Endodermal cell (in vitro differentiated cells): ENCODE measurements at regions not wholly inside any gene's neighbourhood (a gene's known extent, or its start where the extent isn't known, plus 50 kb on each side); places are given as distances from the start of the nearest gene placed in this dataset.
"Not testable (repeated sequence)": the region's sequence is repeated elsewhere in the genome, so short reads cannot be mapped to it uniquely, and the experiment has no call there.

Experiments used
- DNase-seq: peaks from one replicate; pipeline ENCODE4 v3.0.0-alpha.2; 2017
- H3K27ac ChIP-seq: 2 replicates; pipeline ENCODE4 v1.5.1; 2013; ENCODE audit warnings: mild to moderate bottlenecking, low read depth, low read length, moderate library complexity
- H3K27me3 ChIP-seq: 2 replicates; pipeline ENCODE4 v1.6.1; 2013; ENCODE audit warnings: mild to moderate bottlenecking, low read length, moderate library complexity; ENCODE audit not compliant: insufficient read depth, control insufficient read depth, poor library complexity, severe bottlenecking
- H3K36me3 ChIP-seq: 2 replicates; pipeline ENCODE4 v1.7.0; 2013; ENCODE audit warnings: mild to moderate bottlenecking, low read length, moderate library complexity; ENCODE audit not compliant: control insufficient read depth, insufficient read depth
- H3K4me1 ChIP-seq: one replicate; pipeline ENCODE4 v1.7.0; 2013; ENCODE audit warnings: low read length; ENCODE audit not compliant: control insufficient read depth, insufficient read depth
- H3K4me3 ChIP-seq: 2 replicates; pipeline ENCODE4 v1.5.1; 2013; ENCODE audit warnings: mild to moderate bottlenecking, low read length, moderate library complexity
- H3K9ac ChIP-seq: 2 replicates; pipeline ENCODE4 v1.6.1; 2013; ENCODE audit warnings: mild to moderate bottlenecking, low read length, moderate library complexity; ENCODE audit not compliant: poor library complexity, severe bottlenecking; ENCODE audit errors: extremely low read depth
- H3K9me3 ChIP-seq: 2 replicates; pipeline ENCODE4 v1.6.1; 2013; ENCODE audit warnings: mild to moderate bottlenecking, low read length, moderate library complexity; ENCODE audit not compliant: control insufficient read depth
- H3K27ac Mint-ChIP-seq: 2 replicates; pipeline ENCODE4 v1.8.0; 2020; ENCODE audit warnings: mixed read lengths
- H3K27me3 Mint-ChIP-seq: 2 replicates; pipeline ENCODE4 v1.8.0; 2021; ENCODE audit warnings: mild to moderate bottlenecking, mixed read lengths; ENCODE audit not compliant: insufficient read depth
- H3K36me3 Mint-ChIP-seq: 2 replicates; pipeline ENCODE4 v1.8.0; 2020; ENCODE audit warnings: low read depth, mixed read lengths
- H3K4me1 Mint-ChIP-seq: 2 replicates; pipeline ENCODE4 v1.8.0; 2020; ENCODE audit warnings: mixed read lengths
- H3K4me3 Mint-ChIP-seq: 2 replicates; pipeline ENCODE4 v1.8.0; 2020; ENCODE audit warnings: mild to moderate bottlenecking, moderate library complexity, mixed read lengths
- H3K9me3 Mint-ChIP-seq: 2 replicates; pipeline ENCODE4 v1.8.0; 2020; ENCODE audit warnings: mild to moderate bottlenecking, mixed read lengths
- WGBS, 2 experiments: methylation state at CpG; one replicate each; pipeline versions ENCODE4 v1.1.5 to v1.1.7; 2013; ENCODE audit warnings: missing lambda C conversion rate in 2 of 2, mixed read lengths in 1 of 2; ENCODE audit not compliant: insufficient coverage in 1 of 2, insufficient read length in 1 of 2; 5-methylcytosine and 5-hydroxymethylcytosine counted together
- TF ChIP-seq, protein P1 (sequence below): fragments of 200-600 bp; sonication (generic); conservative IDR thresholded peaks from 2 replicates; pipeline ENCODE4 v1.5.0; 2021; ENCODE audit warnings: antibody characterized with exemption, mild to moderate bottlenecking

DNA sequence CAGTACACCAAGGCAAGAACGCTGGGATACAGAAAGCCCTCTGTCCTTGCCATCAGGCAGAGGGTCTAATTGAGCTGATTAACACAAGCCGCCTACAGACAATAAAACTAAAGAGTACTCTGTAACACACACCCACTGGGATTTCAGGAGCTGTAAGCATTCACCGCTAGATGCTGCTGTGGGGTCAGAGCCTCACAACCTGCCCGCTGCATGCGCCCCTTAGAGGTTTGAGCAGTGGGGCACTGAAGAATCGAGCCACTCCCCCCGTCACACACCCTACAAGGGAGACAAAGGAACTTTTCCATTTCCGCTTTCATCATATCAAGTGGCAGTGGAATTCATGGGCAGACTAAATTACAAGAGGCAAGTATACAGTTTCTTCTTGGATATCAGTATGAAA, 1080.6 kb downstream of the PCDH17 start:
- Histone ChIP-seq H3K4me1 (no peaks in the 10 kb centered on the region), H3K27me3 (no peaks in the 10 kb centered on the region), H3K9ac (no peak overlapping the region), H3K27ac (no peak overlapping the region), H3K36me3 (no peaks in the 10 kb centered on the region), H3K9me3 (peaks cover 20% of the 10 kb centered on the region), H3K4me3 (no peak overlapping the region)
- H3K27me3 Mint-ChIP-seq = no peaks in the 10 kb centered on the region
- no peak overlapping the region for H3K27ac Mint-ChIP-seq
- H3K36me3 Mint-ChIP-seq = peaks cover 6% of the 10 kb centered on the region
- peak; percentile 81 for DNase-seq
- TF ChIP-seq, protein P1, sequence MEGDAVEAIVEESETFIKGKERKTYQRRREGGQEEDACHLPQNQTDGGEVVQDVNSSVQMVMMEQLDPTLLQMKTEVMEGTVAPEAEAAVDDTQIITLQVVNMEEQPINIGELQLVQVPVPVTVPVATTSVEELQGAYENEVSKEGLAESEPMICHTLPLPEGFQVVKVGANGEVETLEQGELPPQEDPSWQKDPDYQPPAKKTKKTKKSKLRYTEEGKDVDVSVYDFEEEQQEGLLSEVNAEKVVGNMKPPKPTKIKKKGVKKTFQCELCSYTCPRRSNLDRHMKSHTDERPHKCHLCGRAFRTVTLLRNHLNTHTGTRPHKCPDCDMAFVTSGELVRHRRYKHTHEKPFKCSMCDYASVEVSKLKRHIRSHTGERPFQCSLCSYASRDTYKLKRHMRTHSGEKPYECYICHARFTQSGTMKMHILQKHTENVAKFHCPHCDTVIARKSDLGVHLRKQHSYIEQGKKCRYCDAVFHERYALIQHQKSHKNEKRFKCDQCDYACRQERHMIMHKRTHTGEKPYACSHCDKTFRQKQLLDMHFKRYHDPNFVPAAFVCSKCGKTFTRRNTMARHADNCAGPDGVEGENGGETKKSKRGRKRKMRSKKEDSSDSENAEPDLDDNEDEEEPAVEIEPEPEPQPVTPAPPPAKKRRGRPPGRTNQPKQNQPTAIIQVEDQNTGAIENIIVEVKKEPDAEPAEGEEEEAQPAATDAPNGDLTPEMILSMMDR = peak; percentile 71
- H3K9me3 Mint-ChIP-seq = peaks cover 43% of the 10 kb centered on the region
- WGBS, 2 experiments = 83 to 88% methylated on average over 6 to 8 of the region's 8 CpGs
- H3K4me3 Mint-ChIP-seq = no peak overlapping the region
- H3K4me1 Mint-ChIP-seq = no peaks in the 10 kb centered on the region

- H3K4me3 ChIP-seq, H3K36me3 Mint-ChIP-seq, DNase-seq, H3K27ac ChIP-seq, H3K27ac Mint-ChIP-seq, H3K4me3 Mint-ChIP-seq, H3K4me1 Mint-ChIP-seq, H3K9ac ChIP-seq, H3K27me3 Mint-ChIP-seq, H3K4me1 ChIP-seq, H3K27me3 ChIP-seq, H3K36me3 ChIP-seq: not testable (repeated sequence)
- WGBS, 2 experiments = 92% methylated on average over 25 of the region's 25 CpGs; no CpG with 5 or more reads in 1 of the 2 experiments
- peaks cover 27% of the 10 kb centered on the region for H3K9me3 Mint-ChIP-seq
- peaks cover 17% of the 10 kb centered on the region for H3K9me3 ChIP-seq
These were observed 1082.5 kb downstream of the PCDH17 start for GRCh38 chr13:58714016-58714415.

DNA sequence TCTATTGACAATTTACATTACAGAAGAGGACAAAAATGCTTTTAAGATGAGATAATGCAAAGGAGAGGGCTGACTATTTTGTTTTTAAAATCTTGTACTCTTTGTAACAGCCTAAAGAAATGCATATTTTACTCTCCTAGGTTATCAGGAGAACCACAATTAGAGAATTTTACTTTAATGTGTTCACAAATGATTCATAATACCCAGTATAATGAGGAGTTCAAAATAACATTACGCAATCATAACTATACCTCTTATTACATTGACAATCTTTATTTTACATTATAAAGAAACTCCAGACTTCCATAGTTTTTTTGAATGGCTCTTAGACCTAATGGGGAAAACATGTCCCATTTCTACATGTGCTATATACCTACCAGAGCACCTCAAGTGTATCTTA, 1089.7 kb downstream of the PCDH17 start:
- Histone ChIP-seq H3K4me3 (no peak overlapping the region), H3K27me3 (no peaks in the 10 kb centered on the region), H3K9me3 (no peaks in the 10 kb centered on the region), H3K4me1 (no peaks in the 10 kb centered on the region), H3K36me3 (no peaks in the 10 kb centered on the region), H3K9ac (no peak overlapping the region), H3K27ac (no peak overlapping the region)
- no peak for DNase-seq
- no peak overlapping the region for H3K27ac Mint-ChIP-seq
- H3K4me3 Mint-ChIP-seq = no peak overlapping the region
- TF ChIP-seq, protein P1 = no peak
- no peaks in the 10 kb centered on the region for H3K36me3 Mint-ChIP-seq
- H3K4me1 Mint-ChIP-seq = peaks cover 2% of the 10 kb centered on the region
- no peaks in the 10 kb centered on the region for H3K9me3 Mint-ChIP-seq
- H3K27me3 Mint-ChIP-seq = no peaks in the 10 kb centered on the region
- WGBS, 2 experiments = 100% methylated on average over 1 of the region's 1 CpG; no CpG with 5 or more reads in 1 of the 2 experiments

- TF ChIP-seq, protein P1 = no peak
- no peak overlapping the region for H3K27ac ChIP-seq
- H3K36me3 ChIP-seq = no peaks in the 10 kb centered on the region
- no peak overlapping the region for H3K27ac Mint-ChIP-seq
- H3K27me3 ChIP-seq = no peaks in the 10 kb centered on the region
- no peaks in the 10 kb centered on the region for H3K27me3 Mint-ChIP-seq
- peaks cover 4% of the 10 kb centered on the region for H3K9me3 ChIP-seq
- H3K4me3 Mint-ChIP-seq = no peak overlapping the region
- peaks cover 16% of the 10 kb centered on the region for H3K4me1 Mint-ChIP-seq
- no peaks in the 10 kb centered on the region for H3K9me3 Mint-ChIP-seq
- H3K36me3 Mint-ChIP-seq = no peaks in the 10 kb centered on the region
- no peak for DNase-seq
- peaks cover 4% of the 10 kb centered on the region for H3K4me1 ChIP-seq
- no peak overlapping the region for H3K9ac ChIP-seq
- H3K4me3 ChIP-seq = no peak overlapping the region
- 57% methylated on average over 3 of the region's 3 CpGs; no CpG with 5 or more reads in 1 of the 2 experiments for WGBS, 2 experiments
These were observed 1096.6 kb downstream of the PCDH17 start for GRCh38 chr13:58728126-58728525.
